NCI-H1436 (cell line): ENCODE measurements at regions not wholly inside any gene's neighbourhood (a gene's known extent, or its start where the extent isn't known, plus 50 kb on each side); places are given as distances from the start of the nearest gene placed in this dataset.
A peak's percentile ranks its signal among the peaks of the same experiment; 100 is the strongest.
"Not testable (repeated sequence)": the region's sequence is repeated elsewhere in the genome, so short reads cannot be mapped to it uniquely, and the experiment has no call there.

Experiments used
- DNase-seq: peaks from one replicate; lab custom pipeline; 2025; lab: John Stamatoyannopoulos, UW

DNA sequence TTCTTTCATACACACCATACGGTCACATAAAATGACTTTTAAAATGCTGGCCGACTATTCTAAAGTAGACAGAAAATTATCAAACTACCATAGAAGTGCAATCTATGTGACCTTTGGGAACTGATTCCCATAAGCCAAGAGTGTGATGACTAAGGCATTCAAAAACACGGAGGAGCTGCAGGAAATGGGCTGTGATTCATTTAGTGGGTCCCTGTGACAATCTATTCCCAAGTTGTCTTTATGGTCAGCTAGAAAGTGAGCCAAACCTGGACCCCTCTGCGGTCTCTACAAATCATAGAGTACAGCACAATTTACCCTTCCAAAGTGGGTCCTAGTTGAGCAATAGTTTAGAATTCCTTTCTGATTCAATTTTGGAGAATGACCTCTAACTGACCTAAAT lies 251.5 kb upstream of the CBLB start:
- no peak for DNase-seq

DNA sequence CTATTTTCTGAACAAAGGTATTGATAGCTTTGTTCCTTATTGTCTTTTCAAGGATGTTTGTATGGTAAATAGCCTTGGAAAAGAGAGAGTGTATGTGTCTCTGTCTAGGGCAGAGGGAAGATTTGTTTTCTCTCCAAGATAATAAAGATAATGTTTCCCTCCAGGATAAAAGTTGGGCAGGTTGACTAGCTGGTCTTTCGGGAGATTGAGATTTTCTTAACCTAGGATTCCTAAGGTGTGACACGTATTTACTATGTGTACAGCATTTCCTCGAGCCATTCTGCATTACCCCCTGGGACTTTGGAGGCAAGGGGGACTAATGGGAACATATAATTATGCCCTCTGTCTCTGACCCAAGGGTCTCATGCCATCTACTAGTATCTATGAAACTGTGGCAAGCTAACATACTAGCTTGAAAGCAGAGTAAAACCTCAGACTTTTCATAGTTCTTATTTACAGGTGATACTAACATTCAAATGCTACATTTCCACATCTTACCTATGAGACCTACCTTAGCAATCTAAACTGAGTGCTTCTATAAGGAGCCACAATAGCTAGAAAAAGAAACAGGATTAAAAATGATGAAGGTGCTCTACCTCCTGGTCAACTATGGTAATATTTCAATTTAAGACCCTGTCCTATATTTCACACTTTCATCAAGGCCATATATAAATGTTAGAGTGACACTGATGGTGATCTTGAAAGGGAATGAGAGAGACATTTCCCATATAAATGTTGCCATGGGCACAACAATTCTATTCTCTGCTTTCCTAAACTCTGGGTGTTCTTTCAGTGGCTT lies 252.9 kb upstream of the CBLB start:
- no peak for DNase-seq

GRCh38 chr3:106124818-106125217 lies 256.0 kb upstream of the CBLB start:
- no peak for DNase-seq

- DNase-seq: no peak
Observed at GRCh38 chr3:106125321-106125720, 256.5 kb upstream of the CBLB start.

DNA sequence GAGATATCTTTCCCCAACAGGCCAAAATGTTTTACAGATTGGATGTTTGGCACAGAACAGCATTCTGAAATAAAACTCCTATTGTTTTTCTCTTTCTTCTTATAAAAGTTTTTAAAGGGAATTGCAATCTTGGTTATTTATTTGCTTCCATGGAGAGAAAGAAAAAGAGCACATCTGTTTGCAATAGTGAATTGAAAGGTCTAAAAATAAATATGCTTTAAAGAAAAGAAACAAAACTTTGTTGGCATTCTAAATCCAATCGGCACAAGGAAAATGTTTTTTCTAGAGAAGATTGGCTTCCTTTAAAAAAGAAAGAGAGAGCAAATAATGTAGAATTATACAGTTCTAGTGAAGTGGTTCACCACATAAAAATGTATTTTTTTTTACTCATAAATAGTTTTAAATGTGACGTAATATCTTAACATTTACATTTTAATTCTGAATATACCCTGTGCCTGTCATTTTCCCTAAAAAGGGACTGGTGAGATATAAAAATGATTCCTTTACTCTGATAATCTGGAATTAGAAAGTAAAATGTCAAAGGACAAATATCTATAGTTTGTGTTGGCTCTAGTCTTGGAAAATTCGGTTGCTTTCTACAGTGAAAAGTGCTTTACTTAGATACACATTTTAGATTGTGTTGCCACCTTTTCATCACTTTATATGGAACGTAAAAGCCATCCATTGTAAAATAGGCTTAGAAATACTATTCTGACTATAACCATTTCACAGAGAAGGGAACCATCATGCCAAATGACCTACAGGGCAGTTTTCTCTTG lies 257.4 kb upstream of the CBLB start:
- no peak for DNase-seq

- DNase-seq: no peak
Observed at GRCh38 chr3:106126846-106127235, 258.0 kb upstream of the CBLB start.

GRCh38 chr3:106129939-106130338 lies 261.1 kb upstream of the CBLB start:
- DNase-seq: no peak

GRCh38 chr3:106130384-106131198 lies 261.8 kb upstream of the CBLB start:
- DNase-seq: no peak

DNA sequence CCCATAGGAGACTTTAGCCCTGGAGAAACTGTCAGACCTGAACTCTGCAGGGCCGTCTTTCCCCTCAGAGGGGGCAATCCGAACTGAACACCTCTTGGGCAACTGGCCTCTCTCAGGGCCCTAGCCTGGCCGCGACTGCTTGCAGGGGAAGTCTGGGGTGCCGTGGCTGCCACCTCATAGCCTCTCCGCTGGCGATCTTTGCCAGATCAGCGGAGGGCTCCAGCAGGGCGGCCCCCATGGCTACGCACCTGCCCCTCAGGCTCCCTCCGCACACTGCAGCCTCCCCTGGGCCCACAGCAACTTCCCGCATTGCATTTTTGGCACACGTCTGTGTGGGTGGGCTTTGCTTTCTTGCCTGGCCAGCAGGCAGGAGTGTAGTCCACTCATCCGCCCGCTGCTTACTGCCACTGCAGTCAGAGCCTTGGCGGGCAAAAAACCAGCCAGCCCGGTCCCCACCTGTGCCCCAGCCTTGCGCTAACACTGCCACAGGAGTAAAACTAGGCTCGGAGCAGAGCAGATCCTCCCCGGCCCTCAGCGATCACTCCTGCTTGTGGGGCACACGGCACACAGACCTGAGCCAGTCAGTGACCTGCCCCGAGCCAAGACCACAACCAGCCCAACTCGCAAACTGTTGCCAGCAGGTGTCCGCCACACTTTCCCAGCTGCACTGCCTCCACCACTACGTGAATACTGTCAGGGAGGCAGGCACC lies 266.8 kb upstream of the CBLB start:
- DNase-seq: no peak

DNA sequence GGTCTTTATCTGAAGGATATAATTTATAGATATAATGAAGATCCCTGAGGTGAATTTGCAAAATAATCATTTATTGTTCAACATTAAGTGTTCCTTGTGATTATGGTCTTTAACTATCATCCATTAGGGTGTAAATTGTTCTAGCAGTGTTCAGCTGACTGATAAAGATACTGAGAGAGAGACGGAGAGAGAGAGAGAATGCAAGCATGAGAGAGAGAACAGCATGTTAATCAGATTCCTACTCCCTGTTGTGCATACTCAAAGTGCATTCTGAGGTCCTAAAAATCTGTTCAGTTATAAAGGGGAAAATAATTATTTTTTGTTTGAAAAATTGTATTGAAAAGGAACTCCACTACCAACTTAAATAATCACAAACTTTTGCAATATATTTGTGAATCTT lies 271.0 kb upstream of the CBLB start:
- DNase-seq: no peak

DNA sequence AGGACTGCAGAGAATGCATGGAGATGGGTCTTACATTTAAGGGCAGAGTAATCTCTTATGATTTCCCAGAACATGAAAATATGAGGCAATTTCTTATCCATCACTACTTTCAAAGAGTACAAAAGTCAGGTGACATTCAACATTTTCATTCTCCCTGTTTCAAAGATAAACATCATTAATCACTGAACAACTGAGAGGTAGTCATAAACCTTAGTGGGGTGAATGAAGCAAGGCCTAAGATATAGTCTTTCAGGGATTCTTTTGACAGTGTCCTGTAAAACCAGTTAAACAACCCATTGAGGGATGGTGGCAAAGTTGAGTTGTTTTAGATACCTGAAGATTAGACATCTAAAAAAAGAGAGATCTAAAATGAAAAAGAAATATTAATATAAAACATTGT lies 271.6 kb upstream of the CBLB start:
- no peak for DNase-seq

- DNase-seq: no peak
Observed at GRCh38 chr3:106144030-106144429, 275.2 kb upstream of the CBLB start.

GRCh38 chr3:106148440-106149082 lies 279.7 kb upstream of the CBLB start:
- DNase-seq: not testable (repeated sequence)

- no peak for DNase-seq
Observed at GRCh38 chr3:106157411-106157810, 288.6 kb upstream of the CBLB start.

GRCh38 chr3:106160396-106160795 lies 291.6 kb upstream of the CBLB start:
- DNase-seq: no peak

GRCh38 chr3:106161246-106161645 lies 292.4 kb upstream of the CBLB start:
- DNase-seq: no peak

- no peak for DNase-seq
Observed at GRCh38 chr3:106167728-106168127, 298.9 kb upstream of the CBLB start.

DNA sequence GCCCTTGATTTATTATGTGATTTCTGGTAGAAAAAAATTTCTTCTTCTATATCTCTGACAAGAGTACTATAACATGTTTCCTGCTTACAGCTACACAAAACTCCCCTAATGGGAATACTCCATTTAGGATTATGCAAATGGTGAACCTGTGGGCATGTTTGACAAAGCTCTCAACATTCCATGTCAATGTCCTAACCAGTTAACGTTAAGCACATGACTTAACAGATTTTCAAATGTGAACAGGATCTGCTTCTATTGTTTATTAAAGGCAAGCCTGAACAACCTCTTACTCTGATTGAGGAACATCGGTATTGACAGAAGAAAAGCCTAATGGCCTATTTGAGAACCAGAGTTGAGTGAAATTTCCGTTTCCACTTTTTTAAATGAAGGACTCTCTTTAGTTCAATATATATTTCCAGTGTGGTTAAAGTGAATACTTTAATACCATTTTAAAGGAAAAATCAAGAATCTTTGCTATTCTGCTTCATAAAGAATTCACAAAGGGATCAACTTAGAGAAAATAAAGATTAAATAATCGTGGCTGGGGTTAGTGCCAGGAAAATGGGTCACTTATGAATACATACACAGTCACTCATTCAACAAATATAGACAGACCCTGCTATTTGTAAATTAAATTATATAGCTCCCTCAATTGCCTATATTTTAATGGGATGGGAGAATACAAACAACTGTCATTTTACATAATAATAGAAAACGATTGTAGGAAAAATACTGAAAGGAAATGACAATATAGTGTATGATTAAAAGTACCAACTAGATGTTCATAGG lies 300.3 kb upstream of the CBLB start:
- peak; percentile 86 for DNase-seq

GRCh38 chr3:106170636-106171035 lies 301.8 kb upstream of the CBLB start:
- DNase-seq: no peak

DNA sequence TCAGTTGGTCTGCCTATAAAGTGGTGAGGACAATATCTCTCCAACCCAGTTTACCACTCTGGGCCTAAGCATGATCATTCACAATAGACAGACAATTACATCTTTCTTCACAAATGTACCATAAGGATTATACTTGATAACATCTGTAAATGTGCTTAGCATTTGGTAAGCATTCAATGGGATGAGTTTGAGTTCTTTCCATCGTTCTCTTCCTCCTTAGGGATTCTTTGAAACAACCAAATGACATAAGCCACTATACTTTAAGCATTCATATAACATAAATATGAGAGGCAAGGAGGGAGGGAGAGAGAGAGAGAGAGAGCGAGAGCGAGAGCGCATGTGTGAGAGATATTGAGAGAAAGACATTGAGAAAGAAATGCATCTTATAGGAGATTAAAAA lies 303.3 kb upstream of the CBLB start:
- DNase-seq: no peak

DNA sequence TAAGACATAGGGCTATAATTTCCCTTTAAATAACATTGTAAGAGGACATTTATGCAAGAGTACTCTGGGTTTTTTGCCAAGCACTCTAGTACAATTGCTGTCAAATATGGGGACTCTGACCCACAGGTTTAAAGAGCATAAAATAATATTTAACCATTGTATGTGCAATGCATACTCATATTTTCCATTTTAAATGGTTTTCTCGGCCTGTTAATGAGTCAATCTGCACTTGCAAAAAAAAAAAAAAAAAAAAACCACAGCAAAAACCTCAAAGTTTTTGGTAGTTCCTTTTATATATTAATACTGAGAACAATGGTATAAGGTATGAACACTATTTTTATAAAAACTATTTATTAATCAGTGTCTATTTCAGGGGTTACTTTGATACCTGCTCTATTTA lies 304.0 kb upstream of the CBLB start:
- no peak for DNase-seq
